Panc1 (cell line): ENCODE measurements at regions not wholly inside any gene's neighbourhood (a gene's known extent, or its start where the extent isn't known, plus 50 kb on each side); places are given as distances from the start of the nearest gene placed in this dataset.

Experiments used
- ATAC-seq: fragments of 200-7000 bp; cut with Tn5 transposase; 2 replicates; pipeline ENCODE4 v1.9.1; 2020; ENCODE audit warnings: mild to moderate bottlenecking, moderate library complexity
- BruUV-seq: library from RNA; stranded (reverse); fragments of 400-500 nt; replicated peaks from 2 replicates; lab custom pipeline; 2021; lab: Mats Ljungman, UMichigan
- CTCF ChIA-PET: fragments of 300-600 bp; sonication (Branson Sonifier 250); formaldehyde crosslinking; loops from one replicate; lab custom pipeline; 2022; ENCODE audit warnings: antibody characterized with exemption; lab: Charles Lee
- POLR2A ChIA-PET: fragments of 300-600 bp; sonication (Branson Sonifier 250); formaldehyde crosslinking; loops from one replicate; lab custom pipeline; 2022; ENCODE audit warnings: antibody characterized with exemption; lab: Charles Lee
- DNase-seq: peaks from one replicate; pipeline ENCODE4 v3.0.0-alpha.2; 2010; ENCODE audit warnings: low read depth, low spot score
- H3K27ac ChIP-seq: 2 replicates; pipeline ENCODE4 v1.5.1; 2011; ENCODE audit warnings: mild to moderate bottlenecking, low read length, inconsistent platforms
- H3K27me3 ChIP-seq: fragments of 200-500 bp; sonication (Bioruptor generic); 2 replicates; pipeline ENCODE4 v1.6.0; 2014; ENCODE audit warnings: low read length, inconsistent platforms; ENCODE audit not compliant: control insufficient read depth, insufficient read depth
- H3K36me3 ChIP-seq: fragments of 200-500 bp; sonication (Bioruptor generic); 2 replicates; pipeline ENCODE4 v1.5.1; 2014; ENCODE audit warnings: inconsistent platforms, mild to moderate bottlenecking, low read length, moderate library complexity; ENCODE audit not compliant: control insufficient read depth, insufficient read depth
- H3K4me1 ChIP-seq: 2 replicates; pipeline ENCODE4 v1.5.1; 2011; ENCODE audit warnings: inconsistent platforms, mild to moderate bottlenecking, low read length, moderate library complexity; ENCODE audit not compliant: control insufficient read depth, insufficient read depth
- H3K4me3 ChIP-seq, 2 experiments: 2 replicates each; pipeline ENCODE4 v1.5.1; 2011 to 2012; ENCODE audit warnings: low read depth in 2 of 2, low read length in 2 of 2, mild to moderate bottlenecking in 2 of 2, inconsistent platforms in 1 of 2, moderate library complexity in 1 of 2
- H3K9me3 ChIP-seq: fragments of 200-500 bp; sonication (Bioruptor generic); 2 replicates; pipeline ENCODE4 v1.5.1; 2014; ENCODE audit warnings: low read depth, mild to moderate bottlenecking, inconsistent platforms, low read length, moderate library complexity; ENCODE audit not compliant: control insufficient read depth, insufficient read depth
- CTCF ChIP-seq: fragments of 450-650 bp; IDR thresholded peaks from 2 replicates; pipeline ENCODE4 v1.5.1; 2017; ENCODE audit warnings: mild to moderate bottlenecking
- POLR2AphosphoS5 ChIP-seq: IDR thresholded peaks from 2 replicates; pipeline ENCODE4 v1.6.1; 2012; ENCODE audit warnings: mild to moderate bottlenecking, low read depth, low read length, moderate library complexity
- REST ChIP-seq, 2 experiments: IDR thresholded peaks; 2 replicates each; pipeline ENCODE4 v1.6.1; 2011 to 2012; ENCODE audit warnings: low read depth in 2 of 2, control low read depth in 1 of 2, low read length in 1 of 2, mild to moderate bottlenecking in 1 of 2, moderate library complexity in 1 of 2; ENCODE audit not compliant: insufficient read depth in 1 of 2
- SIN3A ChIP-seq: IDR thresholded peaks from 2 replicates; pipeline ENCODE4 v1.6.1; 2012; ENCODE audit warnings: low read depth, mild to moderate bottlenecking, low read length, moderate library complexity, borderline replicate concordance; ENCODE audit not compliant: insufficient read depth
- TCF7L2 ChIP-seq: IDR thresholded peaks from 2 replicates; pipeline ENCODE4 v1.6.1; 2011; ENCODE audit warnings: mild to moderate bottlenecking, low read depth, low read length, inconsistent platforms
- in situ Hi-C: cut with HindIII; loops from 2 replicates; pipeline ENCODE4 v1.10.0; 2016; ENCODE audit warnings: low sequenced_read_pairs, low pct_unique_long_range_greater_than_20kb
- intact Hi-C: fragments of 100-400 bp; cut with micrococcal nuclease; formaldehyde crosslinking; loops from one replicate; pipeline ENCODE4 v1.10.0; 2022; ENCODE audit not compliant: unreplicated experiment

DNA sequence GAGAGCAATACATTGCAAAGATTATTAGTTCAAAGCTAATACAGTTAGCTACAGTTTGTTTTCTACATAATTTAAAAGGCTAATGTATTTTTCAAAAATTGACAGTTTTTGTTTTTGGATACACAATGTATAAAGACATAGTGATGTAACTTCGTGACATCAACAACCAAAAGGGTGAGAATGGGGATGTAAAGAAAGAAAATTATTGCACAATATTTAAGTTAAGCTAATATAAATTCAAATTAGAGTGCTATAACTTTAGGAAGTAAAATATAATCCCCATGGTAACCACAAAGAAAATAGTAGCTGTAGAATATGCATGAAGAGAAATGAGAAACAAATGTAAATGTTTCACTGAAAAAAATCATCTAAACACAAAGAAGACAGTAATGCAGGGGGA, 334.4 kb upstream of the DEPDC1 start:
- no peak for TF ChIP-seq SIN3A
- no peak for TF ChIP-seq CTCF
- TF ChIP-seq TCF7L2: no peak
- Histone ChIP-seq H3K36me3 (no peaks in the 10 kb centered on the region), H3K27ac (no peak overlapping the region), H3K4me1 (no peaks in the 10 kb centered on the region), H3K9me3 (peaks cover 12% of the 10 kb centered on the region; the same call in 1 of the 2 replicates), H3K4me3 (no peak overlapping the region), H3K27me3 (no peaks in the 10 kb centered on the region)
- in situ Hi-C loops: no loop called here
- ChIA-PET CTCF (no interaction called here), POLR2A (no interaction called here)
- BruUV-seq: no TSS peak
- DNase-seq: no peak
- ATAC-seq: no peak
- intact Hi-C loops: no loop called here

- intact Hi-C loops (no loop called here), in situ Hi-C loops (no loop called here)
- no peak for TF ChIP-seq TCF7L2
- no peak for TF ChIP-seq REST (IDR thresholded peaks at IDR 0.05; ENCODE audit: insufficient read depth in 1 of 2, low read depth in 2 of 2, low read length in 1 of 2)
- TF ChIP-seq CTCF: no peak
- no peak for TF ChIP-seq SIN3A
- TF ChIP-seq POLR2AphosphoS5: no peak
- Histone ChIP-seq H3K4me1 (no peaks in the 10 kb centered on the region), H3K27ac (no peak overlapping the region), H3K36me3 (no peaks in the 10 kb centered on the region), H3K4me3 (no peak overlapping the region), H3K27me3 (no peaks in the 10 kb centered on the region), H3K9me3 (no peaks in the 10 kb centered on the region)
- DNase-seq: no peak
- ATAC-seq: no peak
- ChIA-PET POLR2A (no interaction called here), CTCF (no interaction called here)
- BruUV-seq: no TSS peak
Measured at GRCh38 chr1:68848017-68848416, 351.1 kb upstream of the DEPDC1 start.
